ENCODE measurements at regions not wholly inside any gene's neighbourhood (a gene's known extent, or its start where the extent isn't known, plus 50 kb on each side); places are given as distances from the start of the nearest gene placed in this dataset.
"Not testable (repeated sequence)": the region's sequence is repeated elsewhere in the genome, so short reads cannot be mapped to it uniquely, and the experiment has no call there.

DNA sequence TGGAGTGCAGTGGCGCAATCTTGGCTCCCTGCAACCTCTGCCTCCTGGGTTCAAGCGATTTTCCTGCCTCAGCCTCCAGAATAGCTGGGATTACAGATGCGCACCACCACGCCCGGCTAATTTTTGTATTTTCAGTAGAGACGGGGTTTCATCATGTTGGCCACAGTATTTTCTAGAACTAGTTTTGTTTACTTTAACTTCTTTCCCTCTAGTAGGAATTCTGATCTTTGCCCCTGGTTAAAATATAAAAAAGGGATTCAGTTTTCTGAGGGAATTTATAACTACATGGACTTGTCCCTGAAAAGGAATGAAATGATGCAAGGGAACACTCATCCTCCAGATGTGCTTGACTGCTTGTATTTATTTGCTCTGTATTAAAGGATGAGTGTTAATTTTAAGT is 628.9 kb downstream of the ETNK1 start:
- not testable (repeated sequence) for DNase-seq (ENCODE audit: low read depth)

DNA sequence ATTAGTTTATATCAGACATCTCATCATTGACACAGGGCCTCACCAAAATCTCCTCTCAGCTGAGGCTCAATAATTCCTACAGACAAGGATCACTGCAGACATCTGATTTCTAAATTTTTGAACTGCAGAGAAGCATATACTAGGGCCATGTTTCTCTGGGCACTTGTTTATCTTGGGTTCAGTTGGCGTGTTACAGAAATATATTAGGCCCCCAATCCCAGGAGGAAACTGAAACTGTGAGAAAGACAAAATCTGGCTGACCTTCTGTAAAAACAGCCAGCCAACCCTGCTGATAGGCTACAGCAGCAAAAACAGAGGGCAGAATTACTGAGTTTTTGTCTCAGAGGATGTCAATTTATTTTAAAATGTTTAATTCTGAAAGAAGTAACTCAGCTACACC is 634.6 kb downstream of the ETNK1 start:
- DNase-seq (ENCODE audit: low read depth): no peak

DNA sequence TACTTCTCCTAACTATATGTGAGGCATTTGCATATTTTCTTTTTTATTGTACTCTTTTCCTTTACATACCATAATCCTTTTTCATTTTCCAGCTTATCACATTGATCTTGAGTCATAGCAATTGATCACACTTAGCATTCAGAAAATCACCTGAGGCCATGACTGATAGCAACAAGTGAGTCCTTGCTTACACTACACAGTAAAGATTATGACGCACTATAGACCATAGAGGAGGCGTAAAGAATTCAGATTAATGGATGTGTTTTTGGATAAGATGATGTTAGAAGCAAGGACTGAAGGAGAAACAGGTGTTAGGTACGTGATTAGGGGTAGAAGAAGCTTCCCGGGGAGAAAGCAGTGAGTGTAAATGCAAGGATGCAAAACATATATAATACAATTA is 637.7 kb downstream of the ETNK1 start:
- no peak for DNase-seq (ENCODE audit: low read depth)

DNA sequence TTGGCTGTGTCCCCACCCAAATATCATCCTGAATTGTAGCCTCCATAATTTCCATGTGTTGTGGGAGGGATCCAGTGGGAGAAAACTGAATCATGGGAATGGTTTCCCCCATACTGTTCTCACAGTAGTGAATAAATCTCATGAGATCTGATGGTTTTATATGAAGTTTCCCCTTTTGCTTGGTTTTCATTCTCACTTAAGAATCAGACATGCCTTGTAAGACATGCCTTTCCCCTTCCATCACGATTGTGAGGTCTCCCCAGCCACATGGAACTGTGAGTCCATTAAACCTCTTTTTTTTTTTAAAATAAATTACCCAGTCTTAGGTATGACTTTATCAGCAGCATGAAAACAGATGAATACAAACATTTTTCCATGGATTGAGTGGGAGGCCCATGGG is 652.9 kb downstream of the ETNK1 start:
- no peak for DNase-seq (ENCODE audit: low read depth)

DNA sequence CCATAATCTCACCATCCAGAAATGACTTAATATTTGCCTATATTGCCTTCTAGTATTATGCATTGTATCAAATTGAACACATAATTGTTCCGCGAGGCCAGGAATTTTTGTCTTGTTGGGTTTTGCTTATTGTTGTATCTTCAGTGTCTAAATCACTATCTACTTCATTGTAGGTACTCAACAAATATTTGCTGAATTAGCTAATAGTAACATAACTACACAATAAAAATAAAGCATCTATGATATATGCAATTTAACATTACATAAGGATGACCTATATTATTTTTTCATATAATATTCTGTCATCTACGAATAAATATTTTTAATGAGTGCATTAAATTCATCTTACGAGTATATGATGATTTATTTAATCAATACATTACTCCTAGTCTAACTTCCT is 656.3 kb downstream of the ETNK1 start:
- no peak for DNase-seq (ENCODE audit: low read depth)

DNA sequence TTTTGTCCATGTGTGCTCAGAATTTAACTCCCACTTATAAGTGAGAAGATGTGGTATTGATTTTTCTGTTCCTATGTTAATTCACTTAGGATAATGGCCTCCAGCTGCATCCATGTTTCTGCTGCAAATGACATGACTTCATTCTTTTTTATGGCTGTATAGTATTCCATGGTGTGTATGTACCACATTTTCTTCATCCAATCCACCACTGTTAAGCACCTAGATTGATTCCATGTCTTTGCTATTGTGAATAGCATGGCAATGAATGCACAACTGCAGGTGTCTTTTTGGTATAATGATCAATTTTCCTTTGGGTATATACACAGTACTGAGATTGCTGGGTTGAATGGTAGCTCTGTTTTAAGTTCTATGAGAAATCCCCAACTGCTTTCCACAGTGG is 657.7 kb downstream of the ETNK1 start:
- DNase-seq (ENCODE audit: low read depth): no peak

DNA sequence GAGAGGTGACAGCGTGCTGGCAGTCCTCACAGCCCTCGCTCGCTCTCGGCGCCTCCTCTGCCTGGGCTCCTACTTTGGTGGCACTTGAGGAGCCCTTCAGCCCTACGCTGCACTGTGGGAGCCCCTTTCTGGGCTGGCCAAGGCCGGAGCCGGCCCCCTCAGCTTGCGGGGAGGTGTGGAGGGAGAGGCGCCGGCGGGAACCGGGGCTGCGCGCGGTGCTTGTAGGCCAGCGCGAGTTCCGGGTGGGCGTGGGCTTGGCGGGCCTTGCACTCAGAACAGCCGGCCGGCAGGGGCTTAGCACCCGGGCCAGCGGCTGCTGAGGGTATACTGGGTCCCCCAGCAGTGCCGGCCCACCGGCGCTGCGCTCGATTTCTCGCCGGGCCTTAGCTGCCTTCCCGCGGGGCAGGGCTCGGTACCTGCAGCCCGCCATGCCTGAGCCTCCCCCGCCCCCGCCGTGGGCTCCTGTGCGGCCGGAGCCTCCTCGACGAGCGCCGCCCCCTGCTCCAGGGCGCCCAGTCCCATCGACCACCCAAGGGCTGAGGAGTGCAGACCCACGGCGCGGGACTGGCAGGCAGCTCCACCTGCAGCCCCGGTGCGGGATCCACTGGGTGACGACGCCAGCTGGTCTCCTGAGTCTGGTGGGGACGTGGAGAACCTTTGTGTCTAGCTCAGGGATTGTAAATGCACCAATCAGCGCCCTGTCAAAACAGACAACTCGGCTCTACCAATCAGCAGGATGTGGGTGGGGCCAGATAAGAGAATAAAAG is 661.0 kb downstream of the ETNK1 start:
- DNase-seq (ENCODE audit: low read depth): not testable (repeated sequence)

DNA sequence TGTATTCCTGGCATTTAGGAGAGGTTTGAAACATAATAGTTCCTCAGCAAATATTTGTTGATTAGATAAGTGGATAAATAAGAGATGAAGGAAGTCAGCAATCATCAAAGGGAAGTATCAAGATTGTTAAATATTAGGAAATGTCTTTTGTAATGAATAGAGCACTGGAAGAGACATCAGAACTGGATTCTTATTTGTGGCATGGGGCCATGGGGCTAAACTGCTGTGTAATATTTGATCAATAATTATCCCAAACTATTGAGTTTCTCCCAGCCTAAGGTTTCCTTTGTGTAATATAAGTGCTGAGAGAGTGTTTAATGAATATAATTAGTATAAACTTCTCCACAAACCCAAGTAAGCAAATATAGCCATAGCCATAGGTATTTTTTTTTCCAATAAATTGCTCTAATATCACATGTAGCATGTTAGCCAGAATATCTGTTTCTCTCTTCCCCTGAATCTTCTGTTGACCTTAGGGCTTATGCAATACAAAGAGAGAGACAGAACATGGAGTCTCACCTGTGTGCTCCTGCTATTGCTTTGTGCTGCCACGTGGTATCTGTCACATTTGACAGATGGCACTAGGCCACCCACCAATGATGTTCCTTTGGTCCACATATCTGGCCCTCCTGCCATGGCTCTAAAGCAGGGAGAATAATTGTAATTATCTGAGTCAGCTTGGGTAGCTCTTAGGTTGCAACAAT is 658.7 kb downstream of the SOX5 start:
- no peak for DNase-seq (ENCODE audit: low read depth)

DNA sequence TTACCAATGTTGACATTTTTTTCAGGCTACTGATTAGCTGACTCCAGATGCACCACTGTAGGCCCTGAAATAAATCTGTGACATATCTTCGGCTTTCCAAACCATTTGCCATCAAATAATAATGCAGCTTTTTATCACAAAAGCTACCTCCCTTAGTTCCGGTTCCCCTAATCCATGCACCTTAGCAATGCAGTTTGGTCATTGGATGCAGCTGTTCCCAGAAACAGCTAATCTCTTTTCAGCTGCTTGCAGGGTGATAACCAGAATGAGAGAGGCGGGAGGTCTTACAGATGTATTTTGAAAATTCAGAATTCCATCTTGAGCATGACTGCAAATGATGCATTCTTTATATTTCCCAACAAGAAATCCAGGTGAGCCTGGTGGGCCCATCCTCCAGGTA is 646.2 kb downstream of the SOX5 start:
- no peak for DNase-seq (ENCODE audit: low read depth)

DNA sequence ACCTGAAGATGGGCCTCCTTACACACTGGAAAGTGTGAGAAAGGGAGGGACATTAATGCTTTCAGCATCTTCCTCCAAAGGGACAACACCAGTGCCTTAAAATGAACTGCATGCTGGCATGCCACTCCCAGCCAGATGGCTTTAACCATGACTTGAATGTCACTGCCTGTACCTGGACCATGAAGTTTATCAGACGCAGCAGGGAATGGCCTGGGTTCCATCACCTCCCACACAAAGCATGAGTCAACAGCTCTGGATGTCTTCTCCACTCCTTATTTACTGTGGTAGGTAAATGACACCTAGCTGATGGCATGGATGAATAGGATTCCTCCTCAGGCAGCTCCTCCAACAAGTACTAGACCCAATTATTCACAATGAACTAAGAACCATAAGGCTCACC is 645.6 kb downstream of the SOX5 start:
- no peak for DNase-seq (ENCODE audit: low read depth)

DNA sequence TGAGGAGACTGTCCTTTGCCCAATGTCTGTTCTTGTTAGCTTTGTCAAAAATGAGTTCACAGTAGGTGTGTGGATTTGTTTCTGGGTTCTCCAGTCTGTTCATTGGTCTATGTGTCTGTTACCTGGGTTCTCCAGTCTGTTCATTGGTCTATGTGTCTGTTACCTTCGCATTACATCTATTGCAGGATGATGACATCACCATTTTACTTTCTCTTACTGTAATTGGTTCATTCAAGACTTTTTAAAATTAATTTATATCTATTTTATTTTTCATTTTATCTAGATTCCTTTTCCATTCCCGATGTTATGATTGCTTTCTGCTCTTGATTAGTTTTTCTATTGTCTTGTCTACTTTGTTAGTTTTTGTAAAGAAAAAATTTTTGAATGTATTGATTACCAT is 615.5 kb downstream of the SOX5 start:
- DNase-seq (ENCODE audit: low read depth): no peak

DNA sequence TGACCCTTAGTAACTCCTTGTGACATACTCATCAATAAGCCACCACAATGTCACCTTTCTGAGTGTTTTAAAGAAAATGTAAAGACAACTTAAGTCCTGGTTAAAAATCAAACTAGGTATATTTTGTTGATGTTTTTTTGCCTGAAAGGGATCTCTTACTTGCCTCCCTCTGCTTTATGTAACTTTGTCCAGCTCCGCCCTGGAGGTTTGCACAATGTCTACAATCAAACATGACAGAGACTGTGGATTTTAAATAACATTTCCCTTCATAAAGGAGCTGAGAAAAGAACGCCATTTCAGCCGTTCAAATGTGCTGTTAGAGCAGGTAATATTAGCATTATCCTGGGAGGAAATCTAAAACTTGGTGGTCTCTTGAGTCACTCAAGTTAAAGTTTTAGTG is 613.9 kb downstream of the SOX5 start:
- no peak for DNase-seq (ENCODE audit: low read depth)

DNA sequence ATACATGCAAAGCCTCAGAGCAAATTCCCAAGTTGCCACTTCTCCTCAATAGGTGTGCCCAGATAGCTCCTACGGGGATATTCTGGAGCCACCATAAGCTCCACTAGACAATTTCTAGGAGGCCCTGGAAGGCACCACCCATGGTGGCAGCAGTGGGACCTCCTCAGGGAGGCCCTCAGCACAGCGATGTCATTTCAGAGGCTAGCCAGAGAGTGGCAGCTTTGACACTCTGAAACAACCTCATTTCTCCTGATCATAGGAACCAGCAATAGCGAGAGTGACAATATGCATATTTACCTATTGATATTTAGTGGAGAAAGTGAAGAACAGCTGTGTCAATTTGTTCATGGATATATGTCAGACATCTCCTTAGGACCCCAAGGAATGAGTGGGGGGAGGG is 612.3 kb downstream of the SOX5 start:
- DNase-seq (ENCODE audit: low read depth): no peak

DNA sequence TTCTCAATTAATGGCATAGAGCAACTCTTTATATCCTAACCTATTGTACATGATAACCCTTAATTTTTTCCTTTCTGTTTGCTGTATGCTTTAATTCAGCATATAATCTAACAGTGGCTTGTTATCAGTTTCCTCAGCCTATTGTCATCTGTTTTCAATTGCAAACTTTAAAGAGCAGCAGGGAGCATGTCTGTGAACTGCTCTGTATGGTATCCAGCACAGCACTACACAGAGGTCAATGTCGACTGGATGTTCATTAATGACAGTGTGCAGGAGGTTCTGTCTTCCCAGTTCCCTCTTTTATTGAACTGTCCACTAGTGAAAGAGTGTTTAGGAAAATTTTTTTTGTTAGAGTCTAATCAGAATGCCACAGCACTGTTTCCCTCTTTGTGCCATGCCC is 609.1 kb downstream of the SOX5 start:
- DNase-seq (ENCODE audit: low read depth): no peak

DNA sequence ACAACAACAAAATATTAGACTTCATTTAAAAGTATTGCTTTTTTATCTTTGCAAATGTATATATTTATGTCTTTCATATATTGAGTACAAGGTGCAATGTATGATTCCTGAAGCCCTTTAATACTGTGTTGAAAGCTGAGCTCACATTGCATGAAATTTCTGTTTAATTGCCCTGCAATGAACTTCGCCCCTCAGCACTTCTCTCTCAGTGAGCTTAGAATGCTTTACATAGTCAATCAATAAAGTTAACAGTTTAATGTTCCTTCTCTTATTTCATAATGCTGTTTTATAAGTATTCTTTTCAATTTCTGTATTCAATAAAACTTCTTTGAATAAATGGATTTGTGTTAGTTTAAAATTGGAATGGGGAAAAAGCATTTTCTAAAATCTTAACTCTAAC is 607.1 kb downstream of the SOX5 start:
- no peak for DNase-seq (ENCODE audit: low read depth)

DNA sequence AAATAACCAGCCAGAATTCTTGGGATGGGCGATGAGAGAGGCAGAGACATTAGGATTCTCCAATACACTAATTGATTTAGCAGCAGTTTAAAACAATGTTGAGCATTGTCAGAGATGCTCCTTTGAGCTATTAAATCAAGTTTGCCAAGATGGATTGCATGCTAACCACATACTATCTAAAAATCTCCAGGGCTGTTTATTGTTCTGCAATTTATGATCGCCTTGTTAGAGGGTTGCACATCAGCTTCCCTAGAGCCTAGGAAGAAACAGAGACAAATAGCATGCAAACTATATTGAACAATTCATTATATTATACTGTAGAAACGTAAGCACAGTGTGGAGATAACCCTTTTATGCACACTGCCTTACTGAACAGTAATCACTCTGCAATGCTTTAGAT is 599.9 kb downstream of the SOX5 start:
- DNase-seq (ENCODE audit: low read depth): no peak

DNA sequence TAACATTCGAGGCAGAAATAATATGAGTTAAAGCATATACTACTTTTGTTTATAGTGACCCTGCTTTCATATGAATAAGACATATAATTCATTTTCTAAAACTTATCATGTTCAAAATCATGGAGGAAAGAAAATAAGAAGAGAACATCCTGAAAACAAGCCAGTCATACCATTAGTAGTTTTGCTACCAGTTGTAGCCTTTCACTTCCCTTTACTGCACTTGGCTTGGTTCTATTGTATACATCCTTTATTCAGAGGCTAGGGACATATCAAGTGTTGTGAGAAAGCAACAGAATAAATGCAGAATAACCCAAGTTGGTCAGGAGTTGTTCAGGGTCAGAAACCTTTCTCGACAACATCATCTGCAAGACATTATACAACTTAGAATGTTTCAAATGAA is 598.7 kb downstream of the SOX5 start:
- DNase-seq (ENCODE audit: low read depth): no peak

DNA sequence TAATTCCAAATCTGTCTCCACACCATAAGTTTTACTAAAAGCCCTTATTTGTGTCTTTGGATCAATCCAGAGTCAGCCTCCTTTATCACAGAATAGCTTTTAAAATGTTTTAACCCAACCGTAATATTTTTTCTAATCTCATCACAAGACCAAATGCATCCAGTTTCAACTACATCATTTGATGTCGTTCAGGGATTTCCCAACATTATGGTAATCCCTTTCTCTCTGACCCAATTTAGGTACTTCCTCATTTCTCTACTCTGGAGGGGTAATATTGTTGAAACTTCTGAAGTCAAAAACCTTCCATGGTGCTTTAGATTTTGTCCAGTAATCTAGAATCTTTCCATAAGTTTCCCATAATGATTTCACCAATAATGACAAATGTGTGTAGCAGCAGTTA is 596.8 kb downstream of the SOX5 start:
- no peak for DNase-seq (ENCODE audit: low read depth)

DNA sequence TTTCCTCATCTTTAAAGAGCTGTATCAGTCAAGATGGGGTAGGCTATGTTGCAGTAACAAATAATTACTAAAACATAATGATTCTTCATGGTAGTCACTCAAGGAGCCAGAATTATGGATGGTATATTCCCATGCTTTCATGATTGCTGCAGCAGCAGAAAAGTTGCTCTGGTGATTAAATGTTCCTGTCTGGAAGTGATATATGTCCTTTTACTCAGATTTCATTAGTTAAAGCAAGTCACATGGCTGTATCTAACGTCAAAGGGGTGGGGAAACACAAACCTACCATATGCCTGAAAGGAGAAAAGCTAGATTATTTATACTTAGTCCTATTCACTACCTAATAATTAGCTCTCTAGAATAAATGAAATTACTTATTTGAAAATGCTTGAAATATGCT is 594.7 kb downstream of the SOX5 start:
- no peak for DNase-seq (ENCODE audit: low read depth)

DNA sequence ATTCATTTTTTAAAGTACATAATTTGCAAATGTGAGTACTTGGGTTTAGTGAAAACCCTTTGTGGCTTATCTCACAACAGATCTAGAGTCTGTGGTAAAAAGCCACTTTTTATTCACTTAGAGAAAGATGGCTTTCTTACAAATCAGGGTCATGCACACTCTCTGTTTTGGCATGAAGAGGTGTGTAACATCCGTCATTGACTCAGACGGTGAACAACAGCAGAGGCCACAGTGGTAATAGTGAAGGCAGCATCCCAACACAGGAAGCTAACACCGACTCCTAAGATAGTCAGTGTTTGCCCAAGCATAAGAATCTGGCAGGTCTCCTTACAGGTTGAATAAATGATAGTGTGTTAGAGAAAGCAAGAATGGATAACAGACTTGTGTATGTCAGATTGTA is 593.0 kb downstream of the SOX5 start:
- DNase-seq (ENCODE audit: low read depth): no peak

DNA sequence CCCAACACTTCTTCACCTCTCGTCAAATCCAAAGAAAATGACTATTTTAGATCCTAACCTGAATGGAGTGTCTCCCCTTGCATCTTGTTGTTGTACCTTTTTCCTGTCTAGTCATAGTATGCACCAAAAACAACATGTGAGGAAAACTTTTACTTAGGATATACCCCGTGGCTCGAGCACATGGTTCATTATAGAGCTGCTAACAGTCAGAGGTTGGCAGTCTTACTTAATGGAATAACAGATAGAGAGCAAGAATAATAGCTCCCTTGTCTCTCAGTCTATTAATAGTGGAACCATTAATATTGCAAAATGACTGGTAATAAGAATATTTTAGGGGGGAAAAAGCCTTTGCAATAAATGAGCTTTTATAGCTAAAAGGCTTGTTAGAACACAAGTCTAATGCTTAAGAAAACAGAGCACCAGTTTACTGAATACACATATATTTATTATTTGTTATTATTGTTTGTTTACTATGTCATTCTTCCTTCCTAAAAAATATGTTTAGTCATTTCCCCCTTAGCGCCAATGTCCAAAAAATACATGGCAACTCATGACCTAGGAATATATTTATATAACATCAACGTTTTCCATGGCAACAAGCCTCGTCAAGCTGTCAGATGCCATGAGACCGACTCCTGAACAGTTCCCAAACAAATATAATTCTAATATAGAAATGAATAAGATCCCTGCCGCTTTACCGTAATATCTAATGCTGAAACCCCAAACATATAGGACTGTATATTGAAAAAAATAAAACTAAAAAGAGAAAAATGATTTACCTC is 592.4 kb downstream of the SOX5 start:
- no peak for DNase-seq (ENCODE audit: low read depth)

DNA sequence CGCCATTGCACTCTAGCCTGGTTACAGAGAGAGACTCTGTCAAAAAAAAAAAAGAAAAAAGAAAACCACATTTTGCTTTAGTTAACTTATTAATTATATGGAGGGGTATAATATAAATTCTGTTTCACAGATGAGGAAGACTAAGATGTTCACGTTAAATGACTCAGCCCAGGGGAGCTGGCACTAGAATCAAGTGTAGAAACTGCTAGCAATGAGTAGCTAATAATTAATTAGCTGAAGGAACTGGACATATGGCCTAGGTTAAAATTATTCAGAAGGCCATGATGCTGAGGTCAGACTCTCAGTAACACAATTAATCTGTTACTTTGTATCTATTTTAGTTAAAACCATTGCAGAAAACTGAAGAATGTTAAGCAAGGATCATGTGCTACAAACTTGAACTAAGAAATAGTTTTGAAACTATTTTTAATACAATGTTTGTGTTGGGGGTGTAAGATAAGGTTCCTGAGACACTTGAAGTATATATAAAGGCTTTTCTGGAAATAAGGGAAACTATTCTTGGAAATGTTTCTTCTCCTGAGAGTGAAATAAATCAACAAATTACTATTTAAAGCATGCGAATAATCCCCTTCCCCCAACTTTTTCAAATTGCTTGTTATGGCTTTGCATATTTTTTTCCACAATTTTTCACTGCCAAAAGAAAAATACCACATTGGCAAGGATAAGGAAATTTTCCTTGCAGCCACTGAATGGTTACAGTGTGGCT is 589.3 kb downstream of the SOX5 start:
- DNase-seq (ENCODE audit: low read depth): no peak
